ENCODE measurements at regions not wholly inside any gene's neighbourhood (a gene's known extent, or its start where the extent isn't known, plus 50 kb on each side); places are given as distances from the start of the nearest gene placed in this dataset.

DNA sequence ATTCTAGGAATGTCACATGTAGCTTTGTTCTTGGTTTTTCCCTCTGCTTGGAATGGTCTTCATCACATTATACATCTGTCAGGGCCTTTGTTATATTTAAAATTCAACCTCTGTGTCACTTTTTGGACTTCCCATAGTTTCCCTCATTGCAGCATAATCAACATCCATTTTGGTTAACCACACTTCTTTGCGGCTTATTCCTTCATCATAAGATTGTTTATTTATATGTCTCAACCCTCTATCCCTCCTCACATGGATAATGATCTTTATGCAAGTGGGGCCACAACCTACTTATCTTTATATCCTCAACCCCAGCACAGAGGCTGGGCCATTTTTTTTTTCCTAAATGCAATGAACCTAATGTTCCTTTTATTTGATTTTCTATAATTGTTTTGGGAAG, 260.0 kb upstream of the THBS1 start:
- in situ Hi-C loops (cut with MboI; ENCODE audit: low sequenced_read_pairs in 4 of 4) (no loop called here), intact Hi-C loops (cut with DNase I; ENCODE audit: low total_unique reads) (no loop called here)
- H3K27ac ChIP-seq: no peak overlapping the region
- H3K4me3 ChIP-seq: no peak overlapping the region
- no peaks in the 10 kb centered on the region for H3K4me1 ChIP-seq
- DNase-seq: no peak
- H3K9me3 ChIP-seq: no peaks in the 10 kb centered on the region
- no peaks in the 10 kb centered on the region for H3K36me3 ChIP-seq
- no peak for TF ChIP-seq POLR2A (IDR thresholded peaks at IDR 0.05)
- TF ChIP-seq, protein P1, sequence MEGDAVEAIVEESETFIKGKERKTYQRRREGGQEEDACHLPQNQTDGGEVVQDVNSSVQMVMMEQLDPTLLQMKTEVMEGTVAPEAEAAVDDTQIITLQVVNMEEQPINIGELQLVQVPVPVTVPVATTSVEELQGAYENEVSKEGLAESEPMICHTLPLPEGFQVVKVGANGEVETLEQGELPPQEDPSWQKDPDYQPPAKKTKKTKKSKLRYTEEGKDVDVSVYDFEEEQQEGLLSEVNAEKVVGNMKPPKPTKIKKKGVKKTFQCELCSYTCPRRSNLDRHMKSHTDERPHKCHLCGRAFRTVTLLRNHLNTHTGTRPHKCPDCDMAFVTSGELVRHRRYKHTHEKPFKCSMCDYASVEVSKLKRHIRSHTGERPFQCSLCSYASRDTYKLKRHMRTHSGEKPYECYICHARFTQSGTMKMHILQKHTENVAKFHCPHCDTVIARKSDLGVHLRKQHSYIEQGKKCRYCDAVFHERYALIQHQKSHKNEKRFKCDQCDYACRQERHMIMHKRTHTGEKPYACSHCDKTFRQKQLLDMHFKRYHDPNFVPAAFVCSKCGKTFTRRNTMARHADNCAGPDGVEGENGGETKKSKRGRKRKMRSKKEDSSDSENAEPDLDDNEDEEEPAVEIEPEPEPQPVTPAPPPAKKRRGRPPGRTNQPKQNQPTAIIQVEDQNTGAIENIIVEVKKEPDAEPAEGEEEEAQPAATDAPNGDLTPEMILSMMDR (IDR thresholded peaks at IDR 0.05 in 4 of 5, conservative IDR thresholded peaks at IDR 0.05 in 1 of 5): no peak
- ATAC-seq: no peak
- no peaks in the 10 kb centered on the region for H3K27me3 ChIP-seq

DNA sequence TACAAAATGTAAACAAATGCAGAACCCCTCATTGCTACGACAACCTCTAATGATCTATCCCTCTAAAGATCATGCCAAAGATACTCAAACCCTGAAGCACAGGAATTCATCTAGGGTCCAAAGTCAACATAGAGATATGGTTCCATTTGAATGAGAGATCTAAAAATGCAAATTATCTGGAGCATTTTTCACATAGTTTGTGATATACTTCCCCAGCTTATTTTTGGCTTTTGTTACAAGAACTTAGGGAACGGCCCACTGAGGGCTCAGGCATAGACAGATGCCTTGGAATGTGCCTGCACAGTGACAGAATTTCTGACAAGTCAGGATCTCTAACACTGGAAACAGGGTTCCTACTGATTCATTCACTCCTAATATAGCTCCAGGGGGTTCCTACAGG, 258.9 kb upstream of the THBS1 start:
- TF ChIP-seq, protein P1 (IDR thresholded peaks at IDR 0.05 in 4 of 5, conservative IDR thresholded peaks at IDR 0.05 in 1 of 5): no peak
- TF ChIP-seq POLR2A (IDR thresholded peaks at IDR 0.05): no peak
- no peak overlapping the region for H3K27ac ChIP-seq
- no peaks in the 10 kb centered on the region for H3K9me3 ChIP-seq
- H3K4me3 ChIP-seq: no peak overlapping the region
- H3K4me1 ChIP-seq: no peaks in the 10 kb centered on the region
- in situ Hi-C loops (cut with MboI; ENCODE audit: low sequenced_read_pairs in 4 of 4) (no loop called here), intact Hi-C loops (cut with DNase I; ENCODE audit: low total_unique reads) (no loop called here)
- DNase-seq (no peak), ATAC-seq (no peak)
- H3K27me3 ChIP-seq: no peaks in the 10 kb centered on the region
- no peaks in the 10 kb centered on the region for H3K36me3 ChIP-seq

DNA sequence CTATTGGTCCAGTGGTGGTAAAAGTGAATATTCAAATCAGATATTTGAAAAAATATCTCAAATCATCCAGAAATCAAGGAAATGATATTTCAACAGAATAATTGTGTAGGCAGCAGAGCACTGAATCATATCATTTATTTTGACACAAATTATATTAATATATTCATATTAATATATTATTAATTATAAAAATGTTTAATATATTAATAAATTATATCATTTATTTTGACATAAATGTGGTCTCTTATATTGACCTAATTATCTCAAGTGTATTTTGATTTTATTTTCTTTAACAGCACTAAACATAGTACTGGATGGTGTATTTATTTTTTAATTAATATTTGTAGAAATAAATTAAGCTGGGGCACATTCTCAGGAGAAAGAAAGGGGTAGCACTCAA, 257.7 kb upstream of the THBS1 start:
- in situ Hi-C loops (cut with MboI; ENCODE audit: low sequenced_read_pairs in 4 of 4): no loop called here
- Histone ChIP-seq H3K27me3 (no peaks in the 10 kb centered on the region), H3K36me3 (no peaks in the 10 kb centered on the region), H3K9me3 (no peaks in the 10 kb centered on the region), H3K4me3 (no peak overlapping the region), H3K27ac (no peak overlapping the region), H3K4me1 (no peaks in the 10 kb centered on the region)
- no peak for DNase-seq
- no peak for TF ChIP-seq POLR2A (IDR thresholded peaks at IDR 0.05)
- TF ChIP-seq, protein P1 (IDR thresholded peaks at IDR 0.05 in 4 of 5, conservative IDR thresholded peaks at IDR 0.05 in 1 of 5): no peak
- intact Hi-C loops (cut with DNase I; ENCODE audit: low total_unique reads): no loop called here
- ATAC-seq: no peak

DNA sequence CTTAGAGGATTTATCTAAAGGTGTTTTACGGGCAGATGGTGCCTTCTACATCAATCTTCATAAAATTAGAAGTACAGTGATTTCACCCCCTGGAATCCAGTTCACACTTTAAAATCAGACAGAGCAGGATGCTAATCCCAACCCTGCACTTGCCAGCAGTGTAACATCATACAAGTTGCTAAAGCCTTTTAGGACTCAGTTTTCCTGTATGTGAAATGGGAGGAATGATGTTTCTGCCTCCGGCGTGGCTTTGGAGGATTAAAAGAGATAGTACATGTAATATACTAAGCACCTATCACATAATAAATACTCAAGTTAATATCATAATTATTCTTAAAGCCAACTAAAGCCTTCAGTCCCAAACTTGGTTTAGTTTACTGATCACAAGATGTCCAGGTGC, 257.2 kb upstream of the THBS1 start:
- in situ Hi-C loops (cut with MboI; ENCODE audit: low sequenced_read_pairs in 4 of 4): no loop called here
- intact Hi-C loops (cut with DNase I; ENCODE audit: low total_unique reads): no loop called here
- H3K27ac ChIP-seq: no peak overlapping the region
- H3K36me3 ChIP-seq: no peaks in the 10 kb centered on the region
- DNase-seq (no peak), ATAC-seq (no peak)
- H3K27me3 ChIP-seq: no peaks in the 10 kb centered on the region
- H3K9me3 ChIP-seq: no peaks in the 10 kb centered on the region
- no peaks in the 10 kb centered on the region for H3K4me1 ChIP-seq
- TF ChIP-seq POLR2A (IDR thresholded peaks at IDR 0.05): no peak
- TF ChIP-seq, protein P1 (IDR thresholded peaks at IDR 0.05 in 4 of 5, conservative IDR thresholded peaks at IDR 0.05 in 1 of 5): no peak
- no peak overlapping the region for H3K4me3 ChIP-seq

DNA sequence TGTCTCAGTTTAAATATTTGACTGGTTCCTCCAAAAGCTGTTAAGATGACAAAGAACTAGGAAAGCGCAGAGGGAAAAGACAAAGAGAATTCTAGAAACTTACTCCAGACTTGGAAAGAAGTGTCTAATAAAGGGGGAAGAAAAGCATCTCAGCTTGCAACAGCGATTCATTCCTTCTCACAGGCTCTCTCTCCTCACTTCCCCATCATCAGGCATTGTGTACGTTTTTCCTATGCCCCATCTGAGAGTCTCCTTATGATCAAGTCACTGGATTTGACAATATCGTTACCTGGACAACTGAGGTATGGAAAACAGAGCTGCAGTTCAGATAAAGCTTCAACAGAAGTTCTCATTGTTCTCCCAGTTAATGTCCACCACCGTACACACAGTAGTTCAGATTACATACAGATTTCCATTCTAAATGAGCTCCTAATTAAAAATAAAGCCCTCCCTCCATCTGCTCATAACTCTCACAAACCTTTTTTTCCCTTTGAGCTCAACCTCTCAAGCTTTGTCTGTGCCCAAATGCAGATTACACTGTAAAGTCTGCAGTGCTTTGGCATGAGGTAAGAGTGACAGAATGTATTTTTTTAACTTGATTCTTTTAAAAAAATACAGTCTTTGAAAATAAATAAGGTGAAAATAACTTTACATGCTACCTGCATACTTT, 254.4 kb upstream of the THBS1 start:
- no peak for TF ChIP-seq POLR2A (IDR thresholded peaks at IDR 0.05)
- TF ChIP-seq, protein P1 (IDR thresholded peaks at IDR 0.05 in 4 of 5, conservative IDR thresholded peaks at IDR 0.05 in 1 of 5): no peak
- Histone ChIP-seq H3K27me3 (no peaks in the 10 kb centered on the region), H3K4me3 (no peak overlapping the region), H3K27ac (no peak overlapping the region), H3K36me3 (no peaks in the 10 kb centered on the region), H3K9me3 (no peaks in the 10 kb centered on the region), H3K4me1 (no peaks in the 10 kb centered on the region)
- intact Hi-C loops (cut with DNase I; ENCODE audit: low total_unique reads): no loop called here
- in situ Hi-C loops (cut with MboI; ENCODE audit: low sequenced_read_pairs in 4 of 4): no loop called here
- ATAC-seq (no peak), DNase-seq (no peak)
